MM.1S (cell line): ENCODE measurements at regions not wholly inside any gene's neighbourhood (a gene's known extent, or its start where the extent isn't known, plus 50 kb on each side); places are given as distances from the start of the nearest gene placed in this dataset.

Experiments used
- DNase-seq: peaks from one replicate; pipeline ENCODE4 v3.0.0-alpha.2; 2015
- H2AFZ ChIP-seq: fragments of 300-600 bp; sonication (generic); 2 replicates; pipeline ENCODE4 v1.6.0; 2016; ENCODE audit warnings: antibody characterized with exemption, low read length
- H3F3A ChIP-seq: fragments of 300-600 bp; sonication (generic); 2 replicates; pipeline ENCODE4 v1.6.1; 2016; ENCODE audit warnings: mild to moderate bottlenecking, antibody characterized with exemption, low read length, moderate library complexity, mixed read lengths; ENCODE audit not compliant: insufficient read depth
- H3K27ac ChIP-seq: fragments of 300-600 bp; sonication (generic); 2 replicates; pipeline ENCODE4 v1.5.1; 2016; ENCODE audit warnings: mild to moderate bottlenecking, low read length
- H3K27me3 ChIP-seq: fragments of 300-600 bp; sonication (generic); replicated peaks from 2 replicates; pipeline ENCODE4 v1.6.0; 2016; ENCODE audit warnings: low read length; ENCODE audit not compliant: insufficient read depth
- H3K36me3 ChIP-seq: fragments of 300-600 bp; sonication (generic); replicated peaks from 2 replicates; pipeline ENCODE4 v1.6.1; 2016; ENCODE audit warnings: mild to moderate bottlenecking, low read length, mixed read lengths; ENCODE audit not compliant: insufficient read depth
- H3K4me1 ChIP-seq: fragments of 300-600 bp; sonication (generic); 2 replicates; pipeline ENCODE4 v1.6.1; 2016; ENCODE audit warnings: low read length, mixed read lengths
- H3K4me2 ChIP-seq: fragments of 300-600 bp; sonication (generic); 2 replicates; pipeline ENCODE4 v1.6.0; 2016; ENCODE audit warnings: low read depth, low read length
- H3K4me3 ChIP-seq: fragments of 300-600 bp; sonication (generic); 2 replicates; pipeline ENCODE4 v1.5.1; 2016; ENCODE audit warnings: low read length, mixed read lengths
- H3K79me2 ChIP-seq: fragments of 300-600 bp; sonication (generic); 2 replicates; pipeline ENCODE4 v1.6.1; 2016; ENCODE audit warnings: mixed run types, low read length, mixed read lengths
- H3K9ac ChIP-seq: fragments of 300-600 bp; sonication (generic); 2 replicates; pipeline ENCODE4 v1.6.1; 2016; ENCODE audit warnings: low read length, mixed read lengths
- H3K9me2 ChIP-seq: fragments of 300-600 bp; sonication (generic); replicated peaks from 2 replicates; pipeline ENCODE4 v1.6.1; 2016; ENCODE audit warnings: mild to moderate bottlenecking, low read length, mixed read lengths; ENCODE audit not compliant: insufficient read depth
- H3K9me3 ChIP-seq: fragments of 300-600 bp; sonication (generic); replicated peaks from 2 replicates; pipeline ENCODE4 v1.6.1; 2016; ENCODE audit warnings: mild to moderate bottlenecking, low read length, mixed read lengths; ENCODE audit not compliant: insufficient read depth
- H4K20me1 ChIP-seq: fragments of 300-600 bp; sonication (generic); 2 replicates; pipeline ENCODE4 v1.6.1; 2016; ENCODE audit warnings: mild to moderate bottlenecking, low read length, moderate library complexity, mixed read lengths; ENCODE audit not compliant: insufficient read depth
- CTCF ChIP-seq: fragments of 300-600 bp; sonication (generic); IDR thresholded peaks from 2 replicates; pipeline ENCODE4 v1.5.1; 2016; ENCODE audit warnings: antibody characterized with exemption, low read length, mixed read lengths
- EZH2 ChIP-seq: fragments of 300-600 bp; sonication (generic); optimal IDR thresholded peaks from 2 replicates; pipeline ENCODE3; 2017; ENCODE audit warnings: low read depth, mild to moderate bottlenecking, antibody characterized with exemption, low read length, mixed read lengths
- EZH2phosphoT487 ChIP-seq: fragments of 300-600 bp; sonication (generic); IDR thresholded peaks from 2 replicates; pipeline ENCODE4 v1.6.1; 2018; ENCODE audit warnings: antibody characterized with exemption, low read length

GRCh38 chr7:155963356-155963755 is 151.1 kb upstream of the SHH start:
- TF ChIP-seq EZH2 = no peak
- TF ChIP-seq CTCF = no peak
- no peak for TF ChIP-seq EZH2phosphoT487
- no peaks in the 10 kb centered on the region for H3K9me2 ChIP-seq
- no peak overlapping the region for H3K4me2 ChIP-seq
- H3K27ac ChIP-seq = no peak overlapping the region
- no peaks in the 10 kb centered on the region for H3K9me3 ChIP-seq
- H3K79me2 ChIP-seq = no peaks in the 10 kb centered on the region
- no peaks in the 10 kb centered on the region for H4K20me1 ChIP-seq
- no peaks in the 10 kb centered on the region for H3F3A ChIP-seq
- no peaks in the 10 kb centered on the region for H3K36me3 ChIP-seq
- no peak overlapping the region for H3K4me3 ChIP-seq
- H3K4me1 ChIP-seq = no peaks in the 10 kb centered on the region
- no peak overlapping the region for H3K9ac ChIP-seq
- peaks cover 42% of the 10 kb centered on the region for H3K27me3 ChIP-seq
- H2AFZ ChIP-seq = no peak overlapping the region
- DNase-seq = no peak

- Histone ChIP-seq H2AFZ (no peak overlapping the region), H3K36me3 (no peaks in the 10 kb centered on the region), H3K79me2 (no peaks in the 10 kb centered on the region), H3K9ac (no peak overlapping the region), H3K4me2 (no peak overlapping the region), H3K27ac (no peak overlapping the region), H3K9me3 (no peaks in the 10 kb centered on the region), H3K4me3 (no peak overlapping the region), H3K27me3 (peaks cover 42% of the 10 kb centered on the region), H4K20me1 (no peaks in the 10 kb centered on the region), H3F3A (no peaks in the 10 kb centered on the region), H3K9me2 (no peaks in the 10 kb centered on the region), H3K4me1 (no peaks in the 10 kb centered on the region)
- DNase-seq = no peak
- no peak for TF ChIP-seq CTCF
- no peak for TF ChIP-seq EZH2phosphoT487
- no peak for TF ChIP-seq EZH2
Measured at GRCh38 chr7:155962968-155963300, 150.7 kb upstream of the SHH start.

- no peaks in the 10 kb centered on the region for H4K20me1 ChIP-seq
- no peak overlapping the region for H3K9ac ChIP-seq
- DNase-seq = no peak
- no peak for TF ChIP-seq EZH2
- TF ChIP-seq EZH2phosphoT487 = no peak
- no peak for TF ChIP-seq CTCF
- no peaks in the 10 kb centered on the region for H3K9me3 ChIP-seq
- H3K27me3 ChIP-seq = peaks cover 42% of the 10 kb centered on the region
- H3K4me2 ChIP-seq = no peak overlapping the region
- no peaks in the 10 kb centered on the region for H3K9me2 ChIP-seq
- no peak overlapping the region for H3K27ac ChIP-seq
- no peaks in the 10 kb centered on the region for H3K4me1 ChIP-seq
- H3K79me2 ChIP-seq = no peaks in the 10 kb centered on the region
- no peaks in the 10 kb centered on the region for H3K36me3 ChIP-seq
- no peak overlapping the region for H3K4me3 ChIP-seq
- no peaks in the 10 kb centered on the region for H3F3A ChIP-seq
- H2AFZ ChIP-seq = no peak overlapping the region
Measured at GRCh38 chr7:155962191-155962967, 150.1 kb upstream of the SHH start.
